Caki2 (cell line): ENCODE measurements at regions not wholly inside any gene's neighbourhood (a gene's known extent, or its start where the extent isn't known, plus 50 kb on each side); places are given as distances from the start of the nearest gene placed in this dataset.

Experiments
- DNase-seq: peaks from one replicate; pipeline ENCODE4 v3.0.0-alpha.2; 2015; ENCODE audit warnings: low read depth
- in situ Hi-C: cut with HindIII; loops from 2 replicates; pipeline ENCODE4 v1.10.0; 2016; ENCODE audit warnings: low sequenced_read_pairs, low pct_unique_long_range_greater_than_20kb, mixed read lengths

DNA sequence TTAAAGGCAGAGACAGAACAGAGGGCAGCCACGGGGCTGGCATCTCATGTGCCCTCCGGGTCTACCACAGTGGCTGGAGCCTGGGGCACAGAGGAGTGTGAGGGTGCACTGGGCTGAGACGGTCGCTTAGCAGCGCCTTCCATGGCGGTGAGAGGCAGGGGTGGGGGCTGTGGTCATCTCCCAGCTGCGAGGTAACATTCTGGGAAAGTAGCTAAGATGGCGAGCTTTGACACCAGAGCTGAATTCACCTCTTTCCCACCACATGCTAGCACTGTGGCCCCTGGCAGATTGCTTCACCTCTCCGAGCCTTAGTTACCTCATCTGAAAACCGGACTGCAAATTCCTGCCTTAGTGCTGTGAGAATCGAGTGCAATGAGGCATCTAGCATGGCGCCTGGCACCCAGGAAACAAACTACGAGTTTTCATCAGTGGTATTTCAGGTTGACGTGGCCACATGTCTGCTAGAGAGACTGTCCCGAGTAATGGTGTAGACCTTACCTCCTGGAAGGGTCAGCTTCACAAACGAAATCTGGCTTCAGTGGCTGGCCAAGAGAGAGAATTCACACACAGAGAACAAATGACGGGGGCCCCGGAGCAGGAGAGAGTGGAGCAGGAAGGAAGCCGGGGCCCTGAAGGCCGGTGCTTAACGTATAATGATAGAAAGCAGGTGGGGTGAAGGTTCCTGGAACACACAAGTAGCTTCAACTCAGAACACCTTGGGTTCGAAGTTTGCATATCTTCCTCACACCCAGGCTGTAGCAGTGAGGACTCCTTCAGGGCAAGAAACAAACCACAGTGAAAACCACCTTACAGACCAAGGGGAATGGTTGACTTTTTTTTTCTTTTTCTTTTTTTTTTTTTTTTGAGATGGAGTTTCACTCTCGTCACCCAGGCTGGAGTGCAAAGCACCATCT is 63.9 kb upstream of the RPH3AL start:
- no peak for DNase-seq
- in situ Hi-C loops = no loop called here

DNA sequence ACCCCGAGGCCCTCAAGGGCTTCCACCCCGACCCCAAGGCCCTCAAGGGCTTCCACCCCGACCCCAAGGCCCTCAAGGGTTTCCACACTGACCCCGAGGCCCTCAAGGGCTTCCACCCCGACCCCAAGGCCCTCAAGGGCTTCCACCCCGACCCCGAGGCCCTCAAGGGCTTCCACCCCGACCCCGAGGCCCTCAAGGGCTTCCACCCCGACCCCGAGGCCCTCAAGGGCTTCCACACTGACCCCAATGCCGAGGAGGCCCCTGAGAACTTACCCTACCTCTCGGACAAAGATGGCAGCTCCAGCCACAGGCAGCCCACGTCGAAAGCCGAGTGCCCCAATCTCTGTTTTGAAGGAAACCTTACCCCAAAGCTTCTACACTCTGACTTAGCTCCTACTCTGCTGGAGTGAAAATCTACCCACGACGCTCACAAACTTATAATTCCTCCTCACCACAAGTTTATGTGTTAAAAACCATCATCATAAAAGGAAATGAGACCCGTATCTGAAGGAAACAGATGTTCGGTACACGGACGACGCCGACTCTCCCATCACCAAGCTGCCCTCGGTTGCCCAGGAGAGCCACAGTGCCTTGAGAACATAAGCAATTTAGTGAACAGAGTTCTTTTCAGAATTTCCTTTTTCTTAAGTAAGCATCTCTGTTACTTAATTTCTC is 61.2 kb upstream of the RPH3AL start:
- DNase-seq = no peak
- in situ Hi-C loops = no loop called here

DNA sequence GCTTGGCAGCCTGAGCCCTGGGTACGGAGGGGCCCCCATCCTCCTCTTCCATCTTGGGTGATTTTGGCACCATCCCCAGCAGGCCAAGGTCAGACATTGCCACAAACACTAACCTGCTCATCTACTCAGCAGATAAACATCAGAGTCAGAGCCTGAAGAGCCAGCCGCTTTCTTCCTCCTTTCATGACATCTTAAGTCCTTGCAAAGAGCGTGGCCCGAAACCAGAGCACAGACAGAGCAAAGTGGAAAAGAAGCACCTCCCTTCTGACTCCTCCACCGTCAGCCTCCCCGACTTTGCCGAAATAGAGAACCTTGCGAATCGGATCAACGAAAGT is 60.4 kb upstream of the RPH3AL start:
- no peak for DNase-seq
- in situ Hi-C loops = no loop called here

DNA sequence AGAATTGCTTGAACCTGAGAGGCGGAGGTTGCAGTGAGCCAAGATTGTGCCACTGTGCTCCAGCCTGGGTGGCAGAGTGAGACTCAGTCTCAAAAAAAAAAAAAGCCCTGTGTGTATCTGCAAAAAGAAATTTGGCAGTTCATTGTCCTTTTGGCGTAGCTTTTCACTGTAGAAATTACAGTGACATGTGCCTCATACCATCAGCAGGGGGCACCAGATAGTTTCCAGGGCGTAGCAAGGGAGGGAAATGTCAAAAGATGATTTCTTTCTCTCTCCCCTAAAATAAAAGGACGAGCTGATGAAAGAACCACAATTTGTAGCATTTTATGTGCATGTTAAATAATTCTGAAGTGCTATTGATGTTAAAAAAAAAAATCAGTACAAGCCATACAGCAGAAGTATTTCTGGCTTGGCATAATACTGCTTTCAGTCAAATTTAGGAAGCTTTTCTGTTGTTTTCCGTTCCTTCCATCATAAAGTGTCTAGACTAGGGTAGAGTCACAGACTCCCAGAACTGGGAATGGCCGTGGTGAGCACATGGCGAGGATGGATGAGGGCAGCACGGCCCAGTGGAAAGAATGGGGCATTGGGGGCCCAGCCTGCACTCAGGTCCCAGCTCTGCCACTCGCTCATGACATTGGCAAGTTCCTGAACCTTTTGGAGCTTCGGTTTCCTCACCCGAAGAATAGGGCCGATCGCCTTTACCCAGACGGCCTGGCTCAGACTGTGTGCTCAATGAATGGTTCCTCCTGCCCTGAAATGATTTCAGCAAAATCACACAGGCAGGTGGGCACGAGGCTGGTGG is 59.8 kb upstream of the RPH3AL start:
- in situ Hi-C loops = no loop called here
- DNase-seq = peak; percentile 29

DNA sequence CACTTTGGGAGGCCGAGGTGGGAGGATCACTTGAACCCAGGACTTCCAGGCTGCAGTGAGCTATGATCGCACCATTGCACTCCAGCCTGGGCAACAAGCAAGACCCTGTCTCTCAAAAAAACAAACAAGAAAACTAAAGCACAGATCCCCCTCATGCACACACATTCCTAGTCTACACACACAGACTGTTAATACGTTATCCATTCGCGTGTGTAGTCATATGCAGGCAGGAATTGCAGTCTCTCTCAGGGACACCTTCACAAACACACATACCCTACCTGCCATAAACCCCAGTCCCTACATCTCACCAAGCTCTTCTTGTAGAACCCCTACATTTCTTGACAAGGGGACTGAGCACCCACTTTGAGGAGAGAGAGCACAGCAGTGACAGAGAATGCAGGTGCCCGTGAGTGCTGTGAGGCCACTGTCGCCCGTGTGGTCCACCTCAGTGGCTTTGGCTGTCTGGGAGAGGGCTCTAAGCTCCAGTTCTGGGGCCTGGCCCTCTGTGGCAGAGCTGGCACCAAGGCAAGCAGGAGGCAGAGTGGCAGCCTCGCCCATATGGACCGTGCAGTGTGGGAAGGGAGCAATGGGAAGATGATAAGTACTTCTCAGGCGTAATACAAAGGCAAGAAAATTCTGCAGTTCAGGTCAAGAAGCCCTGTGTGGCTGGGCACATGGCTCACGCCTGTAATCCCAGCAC is 59.0 kb upstream of the RPH3AL start:
- in situ Hi-C loops = no loop called here
- peak; percentile 32 for DNase-seq

DNA sequence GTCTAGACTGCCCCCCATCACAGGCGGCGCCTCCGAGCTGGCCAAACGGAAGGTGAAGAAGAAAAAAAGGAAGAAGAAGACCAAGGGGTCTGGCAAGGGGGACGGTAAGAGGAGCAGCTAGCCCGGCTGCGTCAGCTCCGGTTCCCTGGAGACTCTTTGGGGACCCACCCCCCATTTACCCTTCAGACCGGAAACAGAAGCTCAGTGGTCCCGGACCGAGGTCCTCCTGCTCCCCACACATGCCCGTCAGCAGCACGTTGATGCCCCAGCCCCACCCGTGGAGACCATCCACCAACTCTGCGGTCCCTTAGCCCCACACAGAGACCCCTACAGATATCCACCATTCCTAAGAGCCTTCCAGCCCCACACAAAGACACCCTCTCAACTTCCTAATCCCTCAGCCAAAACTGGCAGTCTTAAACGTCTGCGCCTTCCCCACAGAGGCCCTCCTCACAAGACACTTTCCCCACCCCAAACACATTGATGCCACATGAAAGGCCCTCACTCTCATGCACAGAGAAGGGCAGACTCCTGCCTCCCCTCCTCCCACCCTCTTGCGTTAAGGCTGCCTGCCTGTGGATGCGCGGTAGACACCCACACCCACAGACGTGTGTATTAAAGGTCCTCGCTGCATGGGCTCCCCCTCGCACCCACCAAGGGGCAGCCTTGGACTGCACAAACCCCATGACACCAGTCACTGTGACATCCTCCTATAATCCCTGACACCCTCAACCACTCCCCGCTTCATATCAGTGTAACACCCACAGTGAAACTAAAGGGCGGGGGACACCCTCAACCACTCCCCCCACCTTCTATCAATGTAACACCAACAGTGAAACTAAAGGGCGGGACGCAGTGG is 58.2 kb upstream of the RPH3AL start:
- peak; percentile 37 for DNase-seq
- in situ Hi-C loops = no loop called here

DNA sequence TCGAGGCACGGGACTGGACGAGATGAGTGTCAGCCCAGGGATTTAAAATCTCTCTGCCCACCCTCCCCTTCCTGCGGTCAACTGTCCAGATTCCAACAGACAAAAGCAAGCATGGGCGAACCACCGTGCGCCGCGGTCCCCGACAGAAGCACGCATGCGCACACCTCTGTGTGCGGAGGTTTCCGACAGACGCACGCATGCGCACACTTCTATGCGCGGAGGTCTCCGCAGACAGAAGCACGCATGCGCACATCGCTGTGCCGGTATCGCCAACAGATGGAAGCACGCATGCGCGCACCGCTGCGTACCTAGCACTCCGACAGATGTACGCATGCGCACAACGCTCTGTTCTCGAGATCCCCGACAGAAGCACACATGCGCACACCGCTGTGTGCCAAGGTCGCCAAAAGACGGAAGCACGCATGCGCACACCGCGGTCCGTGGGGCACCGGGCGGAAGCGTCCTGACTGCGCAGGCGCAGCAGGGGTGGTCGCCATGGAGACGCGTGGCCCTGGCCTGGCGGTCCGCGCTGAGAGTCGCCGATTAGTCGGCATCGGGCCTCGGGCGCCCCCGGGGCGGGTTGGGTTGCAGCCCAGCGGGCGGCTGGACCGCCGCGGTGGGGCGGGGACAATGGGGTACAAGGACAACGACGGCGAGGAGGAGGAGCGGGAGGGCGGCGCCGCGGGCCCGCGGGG is 57.4 kb upstream of the RPH3AL start:
- in situ Hi-C loops = no loop called here
- DNase-seq = peak; percentile 97

DNA sequence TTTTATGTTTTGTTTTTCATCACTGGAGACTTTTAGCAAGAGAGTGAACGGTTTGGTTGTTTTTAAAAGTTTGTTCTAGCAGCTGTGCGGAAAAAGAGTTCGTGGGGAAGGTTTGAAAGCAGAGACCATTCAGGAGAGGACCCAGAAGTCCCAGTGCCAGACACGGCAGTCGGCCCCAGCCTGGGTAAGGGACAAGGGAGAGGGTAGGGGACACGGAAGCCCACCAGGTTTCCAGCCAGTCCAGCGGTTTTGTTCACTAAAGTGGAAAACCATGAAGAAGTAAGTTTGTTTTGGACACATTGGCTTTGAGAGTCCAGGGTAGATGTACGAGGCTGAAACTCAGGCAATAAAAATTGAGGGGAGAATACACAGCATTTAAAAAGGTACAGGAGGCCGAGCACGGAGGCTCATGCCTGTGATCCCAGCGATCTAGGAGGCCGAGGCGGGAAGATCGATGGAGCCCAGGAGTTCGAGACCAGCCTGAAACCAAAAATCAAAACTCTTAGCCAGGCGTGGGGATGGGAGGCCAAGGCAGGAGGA is 56.8 kb upstream of the RPH3AL start:
- no peak for DNase-seq
- in situ Hi-C loops = no loop called here

DNA sequence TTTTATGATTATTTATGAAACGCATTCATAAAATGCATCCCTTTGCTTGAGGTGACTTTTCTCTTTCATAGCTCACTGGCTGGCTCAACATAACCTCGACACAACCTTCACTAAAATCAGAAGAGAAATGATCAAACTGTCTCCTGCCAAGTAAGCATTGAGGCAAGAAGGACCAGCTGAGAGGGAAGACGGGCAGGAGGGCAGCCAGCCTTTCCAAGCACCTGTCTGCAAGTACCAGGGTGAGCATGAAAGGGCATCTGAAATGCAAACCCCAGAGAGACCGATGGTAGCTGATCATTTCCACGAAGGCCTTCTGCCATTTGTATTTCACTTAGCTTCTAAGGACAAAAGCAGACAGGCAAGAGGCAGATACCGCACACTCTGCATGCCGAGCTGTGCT is 52.1 kb upstream of the RPH3AL start:
- in situ Hi-C loops = no loop called here
- no peak for DNase-seq
